ENCODE measurements at regions not wholly inside any gene's neighbourhood (a gene's known extent, or its start where the extent isn't known, plus 50 kb on each side); places are given as distances from the start of the nearest gene placed in this dataset.

DNA sequence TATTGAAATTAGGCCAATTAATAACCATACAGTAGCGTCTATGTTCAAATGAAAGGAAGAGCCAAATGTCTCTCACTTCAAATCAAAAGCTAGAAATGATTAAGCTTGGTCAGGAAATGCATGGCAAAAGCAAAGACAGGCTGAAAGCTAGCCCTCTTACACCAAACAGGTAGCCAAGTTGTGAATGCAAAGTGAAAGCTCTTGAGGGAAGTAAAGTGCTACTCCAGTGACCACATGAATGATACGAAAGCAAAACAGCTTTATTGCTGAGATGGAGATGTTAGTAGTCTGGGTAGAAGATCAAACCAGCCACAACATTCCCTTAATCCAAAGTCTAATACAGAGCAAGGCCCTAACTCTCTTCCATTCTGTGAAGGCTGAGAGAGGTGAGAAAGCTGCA lies 123.8 kb downstream of the TEX36 start:
- TF ChIP-seq POLR2AphosphoS5 (IDR thresholded peaks at IDR 0.05; ENCODE audit: borderline replicate concordance, low read depth, low read length), result no peak
- TF ChIP-seq EZH2 (IDR thresholded peaks at IDR 0.05), result no peak

Measured in SK-N-MC (cell line).